GM12878 (cell line): ENCODE measurements at regions not wholly inside any gene's neighbourhood (a gene's known extent, or its start where the extent isn't known, plus 50 kb on each side); places are given as distances from the start of the nearest gene placed in this dataset.

Source experiments
- ATAC-seq: fragments of 200-7000 bp; cut with Tn5 transposase; 3 replicates; pipeline ENCODE4 v1.9.1; 2020; ENCODE audit warnings: mild to moderate bottlenecking, moderate library complexity
- BruUV-seq: library from RNA; stranded (reverse); fragments of 400-500 nt; replicated peaks from 2 replicates; lab custom pipeline; 2021; lab: Mats Ljungman, UMichigan
- CTCF ChIA-PET: fragments of 300-600 bp; sonication (Branson Sonifier 250); formaldehyde crosslinking; extraction: SDS; loops from one replicate; lab custom pipeline; 2021; ENCODE audit warnings: inconsistent platforms; lab: Yijun Ruan, JAX
- POLR2A ChIA-PET: fragments of 350-600 bp; formaldehyde crosslinking; extraction: SDS; loops from one replicate; lab custom pipeline; 2021; ENCODE audit warnings: inconsistent platforms; lab: Charles Lee
- RAD21 ChIA-PET: fragments of 300-600 bp; sonication (Branson Sonifier 250); formaldehyde crosslinking; loops from one replicate; lab custom pipeline; 2023; ENCODE audit warnings: antibody characterized with exemption; ENCODE audit not compliant: unreplicated experiment; lab: Charles Lee
- SMC1A ChIA-PET: fragments of 300-600 bp; sonication (Branson Sonifier 250); formaldehyde crosslinking; loops from one replicate; lab custom pipeline; 2023; ENCODE audit not compliant: unreplicated experiment, uncharacterized antibody; lab: Charles Lee
- DNase-seq: peaks from one replicate; pipeline ENCODE4 v3.0.0-alpha.2; 2011; ENCODE audit warnings: low read depth, low spot score
- FAIRE-seq: peaks from 3 replicates; lab custom pipeline; 2011; peaks lifted over from hg19 to GRCh38; lab: Jason Lieb, UNC
- H2AFZ ChIP-seq: 2 replicates; pipeline ENCODE4 v1.6.0; 2011; ENCODE audit warnings: low read depth, low read length, control low read depth; ENCODE audit not compliant: control insufficient read depth
- H3K27ac ChIP-seq: 2 replicates; pipeline ENCODE4 v1.5.1; 2011; ENCODE audit warnings: control low read depth; ENCODE audit not compliant: control insufficient read depth, insufficient read depth
- H3K27me3 ChIP-seq, 2 experiments: replicated peaks in 1 of 2; 2 replicates each; pipeline versions ENCODE4 v1.6.0 to v1.6.1; 2011; ENCODE audit warnings: low read length in 1 of 2; ENCODE audit not compliant: control insufficient read depth in 2 of 2, insufficient read depth in 2 of 2
- H3K36me3 ChIP-seq, 2 experiments: 2 replicates each; pipeline ENCODE4 v1.5.1; 2011; ENCODE audit warnings: low read length in 1 of 2; ENCODE audit not compliant: control insufficient read depth in 2 of 2, insufficient read depth in 2 of 2
- H3K4me1 ChIP-seq: 2 replicates; pipeline ENCODE4 v1.6.1; 2011; ENCODE audit warnings: mild to moderate bottlenecking, low read length, moderate library complexity, mixed read lengths; ENCODE audit not compliant: control insufficient read depth, insufficient read depth
- H3K4me2 ChIP-seq: 2 replicates; pipeline ENCODE4 v1.6.0; 2011; ENCODE audit warnings: control low read depth; ENCODE audit not compliant: control insufficient read depth, insufficient read depth
- H3K4me3 ChIP-seq: fragments of 200-600 bp; sonication (generic); 2 replicates; pipeline ENCODE4 v1.5.1; 2016
- H3K79me2 ChIP-seq: 2 replicates; pipeline ENCODE4 v1.6.0; 2011; ENCODE audit warnings: low read length; ENCODE audit not compliant: control insufficient read depth, insufficient read depth
- H3K9ac ChIP-seq: 2 replicates; pipeline ENCODE4 v1.8.0; 2011; ENCODE audit warnings: low read length, control low read depth, mixed read lengths; ENCODE audit not compliant: control insufficient read depth, insufficient read depth
- H3K9me3 ChIP-seq: replicated peaks from 3 replicates; pipeline ENCODE4 v1.5.1; 2011; ENCODE audit warnings: mild to moderate bottlenecking, low read length; ENCODE audit not compliant: control insufficient read depth, insufficient read depth
- H4K20me1 ChIP-seq: 2 replicates; pipeline ENCODE4 v1.6.0; 2011; ENCODE audit not compliant: control insufficient read depth, insufficient read depth
- CBX5 ChIP-seq: sonication (generic); IDR thresholded peaks from 2 replicates; pipeline ENCODE4 v1.6.1; 2016; ENCODE audit warnings: low read depth, moderate library complexity, mild to moderate bottlenecking, inconsistent platforms
- CHD4 ChIP-seq: fragments of 200-600 bp; sonication (generic); IDR thresholded peaks from 2 replicates; pipeline ENCODE4 v1.6.1; 2016; ENCODE audit warnings: mild to moderate bottlenecking
- CREM ChIP-seq: IDR thresholded peaks from 2 replicates; pipeline ENCODE4 v1.6.1; 2014; ENCODE audit warnings: antibody characterized with exemption, low read depth
- CUX1 ChIP-seq: IDR thresholded peaks from 2 replicates; pipeline ENCODE4 v1.6.1; 2012; ENCODE audit warnings: improper control_type of control experiment, low read depth, low read length; ENCODE audit not compliant: insufficient replicate concordance
- E2F4 ChIP-seq: IDR thresholded peaks from 2 replicates; pipeline ENCODE4 v1.6.1; 2012; ENCODE audit warnings: low read depth, low read length, improper control_type of control experiment
- EED ChIP-seq: sonication (generic); IDR thresholded peaks from 2 replicates; pipeline ENCODE4 v1.6.1; 2016; ENCODE audit warnings: antibody characterized with exemption, low read depth
- FOXK2 ChIP-seq: fragments of 450-650 bp; IDR thresholded peaks from 2 replicates; pipeline ENCODE4 v1.6.1; 2017; ENCODE audit warnings: mild to moderate bottlenecking, moderate library complexity
- MAX ChIP-seq: IDR thresholded peaks from 2 replicates; pipeline ENCODE4 v1.6.1; 2012; ENCODE audit warnings: low read depth, low read length, improper control_type of control experiment
- MEF2A ChIP-seq: IDR thresholded peaks from 2 replicates; pipeline ENCODE4 v1.6.1; 2011; ENCODE audit warnings: low read depth, mild to moderate bottlenecking, low read length, moderate library complexity; ENCODE audit not compliant: insufficient read depth
- NBN ChIP-seq: fragments of 450-650 bp; IDR thresholded peaks from 2 replicates; pipeline ENCODE4 v1.6.1; 2016
- NR2C2 ChIP-seq: IDR thresholded peaks from 2 replicates; pipeline ENCODE4 v1.6.1; 2011; ENCODE audit warnings: borderline replicate concordance, low read depth; ENCODE audit not compliant: control insufficient read depth, insufficient read length
- PAX8 ChIP-seq: fragments of 450-650 bp; IDR thresholded peaks from 2 replicates; pipeline ENCODE4 v1.6.1; 2017; ENCODE audit warnings: mild to moderate bottlenecking, moderate library complexity
- POLR2A ChIP-seq: IDR thresholded peaks from 2 replicates; pipeline ENCODE4 v1.6.1; 2011; ENCODE audit warnings: low read depth, mild to moderate bottlenecking, low read length
- SREBF1 ChIP-seq: IDR thresholded peaks from 2 replicates; pipeline ENCODE4 v1.6.1; 2012; ENCODE audit warnings: mild to moderate bottlenecking, low read length
- SREBF2 ChIP-seq: IDR thresholded peaks from 2 replicates; pipeline ENCODE4 v1.6.1; 2012; ENCODE audit warnings: mild to moderate bottlenecking, low read length
- SUPT20H ChIP-seq: IDR thresholded peaks from 2 replicates; pipeline ENCODE4 v1.6.1; 2011; ENCODE audit warnings: low read depth, mild to moderate bottlenecking, low read length, moderate library complexity, borderline replicate concordance; ENCODE audit not compliant: control insufficient read depth
- TARDBP ChIP-seq: IDR thresholded peaks from 2 replicates; pipeline ENCODE4 v1.6.1; 2016; ENCODE audit warnings: borderline replicate concordance
- ZNF217 ChIP-seq: fragments of 450-650 bp; IDR thresholded peaks from 2 replicates; pipeline ENCODE4 v1.6.1; 2017; ENCODE audit warnings: antibody characterized with exemption, mild to moderate bottlenecking
- ZNF24 ChIP-seq: fragments of 450-650 bp; IDR thresholded peaks from 2 replicates; pipeline ENCODE4 v1.6.1; 2017; ENCODE audit warnings: antibody characterized with exemption, mild to moderate bottlenecking
- ZNF384 ChIP-seq: IDR thresholded peaks from 2 replicates; pipeline ENCODE4 v1.6.1; 2012; ENCODE audit warnings: low read depth, mild to moderate bottlenecking, low read length, improper control_type of control experiment, borderline replicate concordance
- WGBS: methylation state at CpG from one replicate; pipeline ENCODE4 v1.1.6; 2016; ENCODE audit warnings: low lambda C conversion rate; ENCODE audit not compliant: insufficient replicate concordance, insufficient coverage; ENCODE audit errors: missing lambda C conversion rate; 5-methylcytosine and 5-hydroxymethylcytosine counted together
- in situ Hi-C: fragments of 300-500 bp; cut with MboI; formaldehyde crosslinking; loops from 9 replicates; pipeline ENCODE4 v1.14.3; 2018; ENCODE audit warnings: mixed read lengths
- intact Hi-C: fragments of 100-400 bp; cut with micrococcal nuclease; formaldehyde crosslinking; loops from one replicate; pipeline ENCODE4 v1.14.2; 2022; ENCODE audit not compliant: unreplicated experiment

GRCh38 chr13:89199138-89199537 lies 1528.0 kb downstream of the SLITRK5 start:
- RAD21 ChIA-PET: no interaction called here
- no peak overlapping the region for H2AFZ ChIP-seq
- SMC1A ChIA-PET: no interaction called here
- in situ Hi-C loops: no loop called here
- intact Hi-C loops: no loop called here
- no peak overlapping the region for H3K4me2 ChIP-seq
- CTCF ChIA-PET: no interaction called here
- no TSS peak for BruUV-seq
- no peak for DNase-seq
- TF ChIP-seq CREM (no peak), CBX5 (no peak), MEF2A (no peak), TARDBP (no peak), ZNF24 (no peak), E2F4 (no peak), NBN (no peak), SREBF2 (no peak), EED (no peak), NR2C2 (no peak), FOXK2 (no peak), CHD4 (no peak), CUX1 (no peak), SUPT20H (no peak), ZNF384 (no peak), POLR2A (no peak), ZNF217 (no peak), SREBF1 (no peak), MAX (no peak), PAX8 (no peak)
- TF ChIP-seq, all 136 proteins: peak for 0
- no peaks in the 10 kb centered on the region for H3K4me1 ChIP-seq
- no peak overlapping the region for H3K27ac ChIP-seq
- no peaks in the 10 kb centered on the region for H3K36me3 ChIP-seq
- no peak for ATAC-seq
- H3K4me3 ChIP-seq: no peak overlapping the region
- no peak for FAIRE-seq
- H3K9ac ChIP-seq: no peak overlapping the region
- H3K27me3 ChIP-seq: no peaks in the 10 kb centered on the region
- WGBS: 6% methylated on average over 4 of the region's 4 CpGs
- no peaks in the 10 kb centered on the region for H4K20me1 ChIP-seq
- no peaks in the 10 kb centered on the region for H3K9me3 ChIP-seq
- POLR2A ChIA-PET: no interaction called here
- H3K79me2 ChIP-seq: no peaks in the 10 kb centered on the region
